ENCODE measurements at regions not wholly inside any gene's neighbourhood (a gene's known extent, or its start where the extent isn't known, plus 50 kb on each side); places are given as distances from the start of the nearest gene placed in this dataset.
"Not testable (repeated sequence)": the region's sequence is repeated elsewhere in the genome, so short reads cannot be mapped to it uniquely, and the experiment has no call there.

- DNase-seq: no peak
These were observed 811.4 kb downstream of the BRD1 start for GRCh38 chr22:49015993-49016908.

GRCh38 chr22:49015459-49015858, 812.2 kb downstream of the BRD1 start:
- DNase-seq: no peak

- no peak for DNase-seq
These were observed 813.2 kb downstream of the BRD1 start for GRCh38 chr22:49014227-49015201.

GRCh38 chr22:49013707-49014106, 814.0 kb downstream of the BRD1 start:
- no peak for DNase-seq

DNA sequence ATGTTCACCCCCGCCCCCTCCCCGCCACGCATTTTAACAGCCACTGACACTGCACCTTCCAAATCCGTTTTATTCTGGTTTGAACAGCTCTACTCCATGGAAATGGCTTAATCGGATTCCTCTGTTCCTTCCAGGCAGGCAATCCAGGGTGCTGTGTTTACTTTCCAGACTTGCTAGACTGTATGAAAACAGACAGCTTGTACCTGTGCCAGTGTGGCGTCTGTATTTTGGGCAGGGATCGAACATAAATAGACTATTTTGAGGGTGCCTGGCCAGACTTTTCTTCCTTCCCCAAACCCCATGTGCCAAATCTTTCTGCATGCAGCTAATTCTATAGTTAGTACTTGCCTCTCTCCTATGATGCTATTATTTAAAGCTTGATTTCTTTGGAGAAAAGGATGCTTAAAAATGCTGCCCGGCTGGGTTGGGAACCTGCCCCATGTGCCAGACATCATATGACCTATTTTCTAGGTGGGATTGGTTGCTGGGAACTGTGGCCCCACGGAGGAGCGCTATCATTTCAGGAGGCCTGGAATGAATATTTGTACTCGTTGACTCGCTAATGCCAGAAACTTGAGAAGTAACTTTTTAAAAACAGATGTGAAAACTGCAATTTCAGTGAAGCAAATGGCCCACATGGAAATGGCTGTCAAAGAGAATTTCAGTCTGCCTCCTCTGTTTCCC, 814.8 kb downstream of the BRD1 start:
- no peak for DNase-seq

DNA sequence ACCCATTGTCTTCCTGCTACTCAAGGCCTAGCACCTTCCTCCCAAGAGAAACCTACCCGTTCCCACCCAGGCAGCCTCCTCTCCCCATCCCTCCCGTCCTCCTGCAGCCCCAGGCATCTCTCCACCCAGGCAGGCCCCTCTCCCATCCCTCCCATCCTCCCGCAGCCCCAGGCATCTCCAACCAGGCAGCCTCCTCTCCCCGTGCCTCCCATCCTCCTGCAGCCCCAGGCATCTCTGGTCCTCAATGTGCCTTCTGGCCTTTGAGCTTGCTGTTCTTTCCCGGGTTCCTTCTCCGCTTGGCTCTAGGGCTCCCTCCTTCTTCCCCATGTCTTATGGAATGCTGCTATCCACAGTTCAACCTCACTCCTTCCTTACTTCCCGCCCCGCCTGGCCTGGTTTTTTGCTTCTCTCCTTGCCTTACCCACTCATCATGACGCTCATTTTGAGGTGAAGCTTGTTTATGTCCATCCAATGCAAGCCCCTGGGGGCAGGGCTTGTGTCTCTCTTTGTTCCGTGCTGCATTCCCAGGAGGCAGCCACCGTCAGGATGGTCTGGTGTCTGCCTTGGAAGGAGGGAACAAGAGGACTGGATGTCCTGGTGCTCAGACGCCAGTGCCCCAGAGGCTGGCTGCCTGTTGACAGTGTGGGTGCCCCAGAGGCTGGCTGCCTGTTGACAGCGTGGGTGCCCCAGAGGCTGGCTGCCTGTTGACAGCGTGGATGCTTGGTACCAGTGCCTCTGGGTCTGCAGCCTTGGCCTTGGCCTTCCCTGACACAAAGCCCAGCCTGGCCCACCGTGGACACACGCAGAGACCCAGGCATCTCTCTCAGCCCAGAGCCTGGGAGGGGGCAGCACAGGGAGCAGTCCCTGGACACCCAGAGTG, 815.7 kb downstream of the BRD1 start:
- DNase-seq: no peak

DNA sequence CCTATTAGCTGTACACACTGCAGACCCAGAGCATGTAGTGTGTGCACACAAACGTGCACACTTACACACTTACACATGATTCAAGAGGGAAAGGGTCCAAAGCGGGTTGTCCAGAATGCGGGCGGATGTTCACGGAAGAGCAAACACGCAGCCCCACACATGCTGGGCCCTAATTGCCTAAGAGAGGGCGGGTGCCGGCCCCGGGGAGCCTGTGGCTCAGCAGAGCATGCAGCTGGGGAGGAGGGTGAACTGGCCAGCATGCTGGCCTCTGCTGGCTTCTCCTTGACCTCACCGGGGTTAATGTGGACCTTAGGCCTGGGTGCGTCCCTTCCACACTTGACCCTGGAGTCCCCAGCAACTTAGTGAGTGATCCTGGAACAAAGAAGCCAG, 816.3 kb downstream of the BRD1 start:
- DNase-seq: no peak

DNA sequence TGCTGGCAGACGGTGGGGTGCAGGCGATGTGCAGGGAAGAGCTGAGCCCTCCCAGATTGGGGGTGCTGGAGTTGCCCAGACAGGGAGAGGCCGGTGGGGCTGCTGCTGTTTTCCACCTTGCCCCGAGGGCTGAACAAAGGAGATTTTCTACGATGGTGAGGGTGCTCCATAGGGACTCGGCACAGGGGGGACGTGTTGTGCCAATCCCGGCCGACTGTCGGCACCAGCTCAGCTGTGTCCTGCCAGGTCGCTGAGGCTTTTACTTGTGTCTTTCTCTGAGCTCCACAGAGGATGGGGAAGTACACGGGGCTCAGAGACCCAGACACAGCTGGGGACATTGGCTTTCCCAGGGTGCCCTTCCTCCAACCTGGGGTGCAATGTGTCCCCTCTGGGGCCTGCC, 816.8 kb downstream of the BRD1 start:
- DNase-seq: no peak

- no peak for DNase-seq
These were observed 817.4 kb downstream of the BRD1 start for GRCh38 chr22:49010070-49010863.

- no peak for DNase-seq
These were observed 818.2 kb downstream of the BRD1 start for GRCh38 chr22:49009359-49010063.

GRCh38 chr22:49008682-49009235, 818.9 kb downstream of the BRD1 start:
- no peak for DNase-seq

- no peak for DNase-seq
These were observed 820.5 kb downstream of the BRD1 start for GRCh38 chr22:49007013-49007653.

DNA sequence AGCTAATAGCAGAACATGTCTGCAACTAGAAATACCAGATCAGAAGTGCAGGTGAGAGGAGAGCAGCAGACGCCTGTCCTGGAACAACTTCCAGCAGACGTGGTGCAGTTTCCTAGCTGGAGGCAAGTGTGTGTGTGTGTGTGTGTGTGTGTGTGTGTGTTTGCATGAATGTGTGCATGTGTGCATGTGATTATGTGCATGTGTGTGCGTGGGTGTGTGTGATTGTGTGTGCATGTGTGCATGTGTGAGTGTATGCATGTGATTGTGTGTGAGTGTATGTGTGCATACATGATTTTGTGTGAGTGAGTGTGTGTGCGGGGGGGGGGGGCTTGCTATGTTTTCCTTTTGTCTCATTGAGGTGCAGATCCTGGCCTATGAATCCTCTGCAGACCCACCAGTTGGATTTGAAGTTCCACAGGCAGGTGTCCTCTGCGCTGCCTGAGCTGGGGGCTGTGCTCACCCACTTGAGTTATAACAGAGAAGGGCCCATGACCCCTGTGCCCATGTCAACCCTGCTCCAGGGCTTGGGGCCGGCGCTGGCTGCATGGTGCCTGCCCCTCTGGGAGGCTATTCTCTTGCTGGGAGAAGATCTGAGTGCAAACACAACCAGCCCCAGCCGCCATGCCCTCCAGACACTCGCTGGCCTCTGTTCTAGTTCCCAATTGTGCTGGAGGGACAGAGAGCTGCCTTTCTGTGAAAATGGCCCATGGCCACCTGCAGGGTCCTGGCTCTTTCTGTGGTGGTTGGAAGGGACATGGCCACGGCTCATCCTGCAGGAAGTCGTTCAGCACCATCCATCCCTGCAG, 821.3 kb downstream of the BRD1 start:
- no peak for DNase-seq

DNA sequence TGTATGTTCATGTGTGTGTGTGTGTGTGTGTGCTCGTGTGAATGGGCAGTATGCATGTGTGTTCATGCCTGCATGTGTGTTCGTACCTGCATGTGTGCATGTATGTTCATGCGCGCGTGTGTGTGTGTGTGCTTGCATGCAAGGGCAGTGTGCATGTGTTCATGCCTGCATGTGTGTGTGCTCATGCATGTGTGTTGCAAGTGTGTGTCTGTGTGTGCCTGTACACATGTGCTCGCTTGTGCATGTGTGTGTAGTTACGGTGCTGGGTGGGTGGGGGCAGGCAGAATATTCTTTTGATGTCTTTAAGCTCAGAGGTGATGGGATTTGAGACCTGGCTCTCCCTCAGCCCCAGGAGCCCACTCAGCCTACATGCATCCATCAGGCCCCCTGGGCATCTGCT, 822.1 kb downstream of the BRD1 start:
- DNase-seq: no peak

DNA sequence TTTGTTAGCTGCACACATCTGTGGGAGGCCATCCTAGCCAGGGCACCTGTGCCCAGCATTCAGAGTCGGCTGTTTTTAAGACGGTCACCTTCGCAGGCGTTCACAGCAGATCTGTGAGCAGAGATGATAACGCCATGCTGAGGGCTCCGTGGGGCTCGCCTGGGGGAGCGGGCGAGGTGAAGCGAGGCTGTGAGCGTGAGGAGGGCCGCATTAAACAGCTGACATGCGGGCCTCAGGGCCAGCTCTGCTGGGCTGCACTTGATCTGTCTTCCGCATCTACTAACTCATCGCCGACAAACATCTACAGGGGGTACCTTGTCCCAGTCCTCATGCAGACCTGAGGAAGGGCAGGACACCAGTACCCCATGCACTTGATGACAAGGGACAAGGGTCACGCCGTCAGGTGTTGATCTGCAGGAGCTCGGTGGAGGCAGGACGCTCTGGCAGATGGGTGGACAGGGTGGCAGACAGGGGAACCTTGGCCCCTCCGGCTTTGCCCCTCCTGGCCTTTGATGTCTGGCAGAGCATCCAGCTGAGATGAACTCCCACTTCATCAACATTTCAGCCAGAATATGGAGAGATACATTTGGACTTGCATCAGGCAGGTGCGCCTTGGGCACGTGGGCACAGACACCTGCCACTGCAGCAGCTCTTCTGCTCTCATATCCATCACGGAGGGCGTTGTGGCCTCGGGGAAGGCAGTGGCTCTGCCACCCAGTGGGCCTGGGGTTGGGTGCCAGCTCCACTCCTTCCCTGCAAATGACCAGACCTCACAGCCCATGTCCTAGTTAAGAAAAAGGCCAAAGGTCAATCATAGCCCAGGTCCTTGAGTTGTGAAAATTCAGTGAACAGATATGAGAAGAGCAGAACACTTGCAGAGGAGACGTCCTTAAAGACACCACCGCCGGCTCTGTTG, 822.9 kb downstream of the BRD1 start:
- DNase-seq: no peak

DNA sequence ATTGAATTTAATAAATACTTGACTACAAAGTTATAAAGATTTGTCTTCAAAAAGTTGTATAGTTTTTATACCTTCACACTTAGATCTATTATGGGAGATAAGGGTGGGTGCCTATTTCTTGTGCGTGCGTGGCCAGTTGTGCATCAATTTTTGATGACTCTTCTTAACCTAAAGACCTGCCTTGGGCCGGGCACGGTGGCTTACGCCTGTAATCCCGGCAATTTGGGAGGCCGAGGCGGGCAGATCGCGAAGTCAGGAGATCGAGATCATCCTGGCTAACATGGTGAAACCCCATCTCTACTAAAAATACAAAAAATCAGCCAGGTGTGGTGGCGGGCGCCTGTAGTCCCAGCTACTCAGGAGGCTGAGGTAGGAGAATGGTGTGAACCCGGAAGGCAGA, 830.1 kb downstream of the BRD1 start:
- not testable (repeated sequence) for DNase-seq

- no peak for DNase-seq
These were observed 834.0 kb downstream of the BRD1 start for GRCh38 chr22:48993655-48994054.

GRCh38 chr22:48984639-48985038, 843.0 kb downstream of the BRD1 start:
- DNase-seq: no peak
